Calu3 (cell line): ENCODE measurements at regions not wholly inside any gene's neighbourhood (a gene's known extent, or its start where the extent isn't known, plus 50 kb on each side); places are given as distances from the start of the nearest gene placed in this dataset.
A peak's percentile ranks its signal among the peaks of the same experiment; 100 is the strongest.

ENCODE experiments used
- BruUV-seq: library from RNA; stranded (reverse); fragments of 400-500 nt; replicated peaks from 2 replicates; lab custom pipeline; 2021; lab: Mats Ljungman, UMichigan
- CTCF ChIA-PET: fragments of 300-600 bp; sonication (Branson Sonifier 250); formaldehyde crosslinking; loops from one replicate; lab custom pipeline; 2022; ENCODE audit warnings: antibody characterized with exemption; lab: Charles Lee
- DNase-seq: peaks from one replicate; pipeline ENCODE4 v3.0.0; 2022
- H3K27ac Mint-ChIP-seq: one replicate; pipeline ENCODE4 v1.8.0; 2022; ENCODE audit warnings: mixed read lengths; ENCODE audit not compliant: unreplicated experiment
- H3K27me3 Mint-ChIP-seq: one replicate; pipeline ENCODE4 v1.8.0; 2022; ENCODE audit warnings: mixed read lengths; ENCODE audit not compliant: unreplicated experiment
- H3K36me3 Mint-ChIP-seq: one replicate; pipeline ENCODE4 v1.8.0; 2022; ENCODE audit warnings: mild to moderate bottlenecking, moderate library complexity, mixed read lengths; ENCODE audit not compliant: insufficient read depth, unreplicated experiment
- H3K4me1 Mint-ChIP-seq: one replicate; pipeline ENCODE4 v1.8.0; 2022; ENCODE audit warnings: mild to moderate bottlenecking, low read depth, mixed read lengths; ENCODE audit not compliant: unreplicated experiment
- H3K4me3 Mint-ChIP-seq: one replicate; pipeline ENCODE4 v1.8.0; 2022; ENCODE audit warnings: mild to moderate bottlenecking, low read depth, moderate library complexity, mixed read lengths; ENCODE audit not compliant: unreplicated experiment
- H3K9me3 Mint-ChIP-seq: one replicate; pipeline ENCODE4 v1.8.0; 2022; ENCODE audit warnings: low read depth, mixed read lengths; ENCODE audit not compliant: unreplicated experiment
- CTCF ChIP-seq: fragments of 200-600 bp; IDR thresholded peaks from one replicate; pipeline ENCODE4 v1.8.0; 2022; ENCODE audit warnings: antibody characterized with exemption; ENCODE audit not compliant: unreplicated experiment
- intact Hi-C: fragments of 100-400 bp; cut with micrococcal nuclease; formaldehyde crosslinking; loops from one replicate; pipeline ENCODE4 v1.10.0; 2022; ENCODE audit not compliant: unreplicated experiment

GRCh38 chr6:27772261-27773001 is 139.8 kb downstream of the OR2B2 start:
- CTCF ChIA-PET, result interaction anchor here (0.8 to 2.3 kb wide), 13 partner anchors 11 to 585 kb away, joined by 3 to 25 read pairs (median 7); a partner anchor contains a TSS
- no peaks in the 10 kb centered on the region for H3K9me3 Mint-ChIP-seq
- DNase-seq, result peak; percentile 94
- no peak overlapping the region for H3K4me3 Mint-ChIP-seq
- intact Hi-C loops, result no loop called here
- peaks cover 25% of the 10 kb centered on the region for H3K4me1 Mint-ChIP-seq
- H3K27me3 Mint-ChIP-seq, result no peaks in the 10 kb centered on the region
- peak overlapping the region; percentile 21 for H3K27ac Mint-ChIP-seq
- peak; percentile 95 for TF ChIP-seq CTCF
- no peaks in the 10 kb centered on the region for H3K36me3 Mint-ChIP-seq
- no TSS peak for BruUV-seq

- Mint-ChIP-seq H3K36me3 (no peaks in the 10 kb centered on the region), H3K4me1 (peaks cover 25% of the 10 kb centered on the region), H3K9me3 (no peaks in the 10 kb centered on the region), H3K27me3 (no peaks in the 10 kb centered on the region), H3K27ac (no peak overlapping the region), H3K4me3 (no peak overlapping the region)
- no peak for DNase-seq
- TF ChIP-seq CTCF, result no peak
- CTCF ChIA-PET, result interaction anchor here (0.7 to 1.7 kb wide), 3 partner anchors 18 to 1339 kb away, joined by 3 to 8 read pairs (median 6); a partner anchor contains a TSS
- no TSS peak for BruUV-seq
- intact Hi-C loops, result no loop called here
These were observed 141.0 kb downstream of the OR2B2 start for GRCh38 chr6:27771235-27771634.

- no peak for TF ChIP-seq CTCF
- intact Hi-C loops, result no loop called here
- no TSS peak for BruUV-seq
- no peak overlapping the region for H3K4me3 Mint-ChIP-seq
- no peaks in the 10 kb centered on the region for H3K9me3 Mint-ChIP-seq
- no peak for DNase-seq
- CTCF ChIA-PET, result no interaction called here
- H3K4me1 Mint-ChIP-seq, result peaks cover 25% of the 10 kb centered on the region
- no peaks in the 10 kb centered on the region for H3K36me3 Mint-ChIP-seq
- H3K27me3 Mint-ChIP-seq, result no peaks in the 10 kb centered on the region
- no peak overlapping the region for H3K27ac Mint-ChIP-seq
These were observed 141.5 kb downstream of the OR2B2 start for GRCh38 chr6:27770724-27771123.

GRCh38 chr6:27768556-27768955 is 143.6 kb downstream of the OR2B2 start:
- CTCF ChIA-PET, result interaction anchor here (1.8 kb wide), 1 partner anchor 14 kb away, joined by 3 read pairs; no protein-coding TSS in a partner anchor
- Mint-ChIP-seq H3K36me3 (no peaks in the 10 kb centered on the region), H3K9me3 (no peaks in the 10 kb centered on the region), H3K27ac (no peak overlapping the region), H3K27me3 (no peaks in the 10 kb centered on the region), H3K4me3 (no peak overlapping the region), H3K4me1 (peaks cover 13% of the 10 kb centered on the region)
- no TSS peak for BruUV-seq
- intact Hi-C loops, result no loop called here
- DNase-seq, result no peak
- no peak for TF ChIP-seq CTCF
